Thyroid gland (tissue), 4 donors: ENCODE measurements at regions not wholly inside any gene's neighbourhood (a gene's known extent, or its start where the extent isn't known, plus 50 kb on each side); places are given as distances from the start of the nearest gene placed in this dataset.

Source experiments
- POLR2A ChIP-seq, 2 donors: fragments of 450-650 bp; IDR thresholded peaks; one replicate each; pipeline ENCODE4 v1.6.1; 2017; ENCODE audit warnings: antibody characterized with exemption in 2 of 2, mild to moderate bottlenecking in 2 of 2, moderate library complexity in 1 of 2
- TF ChIP-seq, protein P1 (sequence below), 6 experiments: fragments of 200-600 bp in 3 of 6; fragments of 450-650 bp in 3 of 6; sonication (generic) in 3 of 6; IDR thresholded peaks; one replicate each; pipeline ENCODE4 v1.5.1; 2016 to 2019; ENCODE audit warnings: antibody characterized with exemption in 6 of 6, mild to moderate bottlenecking in 2 of 6, inconsistent platforms in 1 of 6, moderate library complexity in 1 of 6

GRCh38 chr10:56178210-56178609 lies 182.8 kb downstream of the ZWINT start:
- TF ChIP-seq, protein P1, sequence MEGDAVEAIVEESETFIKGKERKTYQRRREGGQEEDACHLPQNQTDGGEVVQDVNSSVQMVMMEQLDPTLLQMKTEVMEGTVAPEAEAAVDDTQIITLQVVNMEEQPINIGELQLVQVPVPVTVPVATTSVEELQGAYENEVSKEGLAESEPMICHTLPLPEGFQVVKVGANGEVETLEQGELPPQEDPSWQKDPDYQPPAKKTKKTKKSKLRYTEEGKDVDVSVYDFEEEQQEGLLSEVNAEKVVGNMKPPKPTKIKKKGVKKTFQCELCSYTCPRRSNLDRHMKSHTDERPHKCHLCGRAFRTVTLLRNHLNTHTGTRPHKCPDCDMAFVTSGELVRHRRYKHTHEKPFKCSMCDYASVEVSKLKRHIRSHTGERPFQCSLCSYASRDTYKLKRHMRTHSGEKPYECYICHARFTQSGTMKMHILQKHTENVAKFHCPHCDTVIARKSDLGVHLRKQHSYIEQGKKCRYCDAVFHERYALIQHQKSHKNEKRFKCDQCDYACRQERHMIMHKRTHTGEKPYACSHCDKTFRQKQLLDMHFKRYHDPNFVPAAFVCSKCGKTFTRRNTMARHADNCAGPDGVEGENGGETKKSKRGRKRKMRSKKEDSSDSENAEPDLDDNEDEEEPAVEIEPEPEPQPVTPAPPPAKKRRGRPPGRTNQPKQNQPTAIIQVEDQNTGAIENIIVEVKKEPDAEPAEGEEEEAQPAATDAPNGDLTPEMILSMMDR (IDR thresholded peaks at IDR 0.05) = no peak
- no peak for TF ChIP-seq POLR2A (IDR thresholded peaks at IDR 0.05)
